ENCODE measurements at regions not wholly inside any gene's neighbourhood (a gene's known extent, or its start where the extent isn't known, plus 50 kb on each side); places are given as distances from the start of the nearest gene placed in this dataset.

DNA sequence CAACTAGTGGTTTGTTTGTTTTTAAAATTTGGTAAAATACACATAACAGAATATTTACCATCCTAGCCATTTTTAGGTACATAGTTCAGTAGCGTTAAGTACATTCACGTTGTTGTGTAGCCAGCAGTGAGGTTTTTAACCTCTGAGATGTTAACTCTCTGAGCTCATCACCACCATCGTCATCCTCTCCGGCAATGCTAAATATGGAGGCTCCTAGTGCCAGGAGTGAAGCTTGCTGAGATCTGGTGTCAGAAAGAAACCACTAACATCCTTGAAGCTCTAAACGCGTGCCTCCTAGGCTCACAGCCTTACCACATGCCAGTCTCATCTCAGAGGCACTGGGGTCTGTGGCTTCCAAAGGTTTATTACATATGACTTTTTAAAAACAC lies 330.2 kb upstream of the B3GAT1 start:
- ChIA-PET RAD21 (ENCODE audit: low non-redundant PET in 1 of 2, low total read pairs in 2 of 2, uncharacterized antibody in 2 of 2, unreplicated experiment in 2 of 2) (no interaction called here), POLR2A (no interaction called here), CTCF (no interaction called here)
- 0 out of 2 replicates have a peak, but pooled peaks cover 10% of the 10 kb centered on the region for H3K27me3 ChIP-seq (ENCODE audit: insufficient read depth, low read length)
- no peak overlapping the region for H3K4me2 ChIP-seq (ENCODE audit: low read length)
- ATAC-seq (no peak), DNase-seq (ENCODE audit: low read depth, low spot score) (no peak)
- no peaks in the 10 kb centered on the region for H3K79me2 ChIP-seq (ENCODE audit: insufficient read depth, low read length)
- no TSS peak for BruUV-seq (replicated peaks)
- TF ChIP-seq JUND (IDR thresholded peaks at IDR 0.05) (no peak), ELF1 (IDR thresholded peaks at IDR 0.05; ENCODE audit: borderline replicate concordance, low read depth) (no peak), CEBPB (IDR thresholded peaks at IDR 0.05; ENCODE audit: low read depth) (no peak), EGR1 (IDR thresholded peaks at IDR 0.05; ENCODE audit: low read depth) (no peak), SP1 (IDR thresholded peaks at IDR 0.05; ENCODE audit: low read depth) (no peak), YY1 (IDR thresholded peaks at IDR 0.05; ENCODE audit: extremely low read depth, insufficient replicate concordance, low read depth, low read length) (no peak)
- no peaks in the 10 kb centered on the region for H3K9me2 ChIP-seq (ENCODE audit: insufficient read depth)
- H3K4me3 ChIP-seq (replicated peaks in 1 of 2; ENCODE audit: low read depth in 1 of 2, low read length in 2 of 2), result no peak overlapping the region
- H3K27ac ChIP-seq (ENCODE audit: low read depth, low read length), result no peak overlapping the region
- H2AFZ ChIP-seq (ENCODE audit: low read depth, low read length, poor library complexity, severe bottlenecking), result no peak overlapping the region
- intact Hi-C loops (cut with micrococcal nuclease), result no loop called here
- H4K20me1 ChIP-seq (ENCODE audit: insufficient read depth), result no peaks in the 10 kb centered on the region
- H3K36me3 ChIP-seq (ENCODE audit: control insufficient read depth in 1 of 2, insufficient read depth in 2 of 2, low read length in 2 of 2), result no peaks in the 10 kb centered on the region
- no peak overlapping the region for H3K9ac ChIP-seq (ENCODE audit: low read length)
- H3K9me3 ChIP-seq (ENCODE audit: control insufficient read depth in 1 of 2, insufficient read depth in 1 of 2, low read depth in 1 of 2, low read length in 2 of 2), result no peaks in the 10 kb centered on the region
- H3K4me1 ChIP-seq (ENCODE audit: control insufficient read depth in 1 of 2, insufficient read depth in 2 of 2, low read length in 2 of 2), result no peaks in the 10 kb centered on the region

DNA sequence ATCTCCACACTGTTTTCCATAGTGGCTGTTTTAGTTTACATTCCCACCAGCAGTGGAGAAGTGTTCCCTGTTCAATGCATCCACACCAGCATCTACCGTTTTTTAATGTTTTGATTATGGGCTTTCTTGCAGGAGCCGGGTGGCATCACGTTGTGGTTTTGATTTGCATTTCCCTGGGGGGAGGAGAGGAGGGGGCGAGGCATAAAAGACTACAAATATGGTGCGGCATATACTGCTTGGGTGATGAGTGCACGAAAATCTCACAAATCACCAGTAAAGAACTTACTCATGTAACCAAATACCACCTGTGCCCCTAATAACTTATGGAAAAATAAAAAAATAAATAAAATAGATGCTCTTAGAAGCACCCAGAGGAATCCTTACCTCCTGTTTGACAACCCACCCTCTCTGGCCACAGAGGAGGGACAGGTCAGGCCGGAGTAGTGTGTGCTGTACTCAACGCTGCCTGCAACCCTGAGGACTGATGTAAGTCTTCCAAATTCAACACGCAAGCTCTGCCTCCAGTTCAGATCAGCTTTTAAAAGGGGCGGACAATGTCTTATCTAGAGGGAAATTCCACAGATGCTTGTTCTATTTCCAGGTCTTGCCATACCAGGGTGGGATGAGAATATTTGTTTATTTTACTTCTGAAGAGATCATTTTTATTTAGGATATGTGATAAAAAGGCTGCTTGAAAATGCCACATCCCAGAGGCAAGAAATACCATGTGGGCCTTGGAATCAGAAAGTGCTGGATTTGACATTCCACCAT lies 329.6 kb upstream of the B3GAT1 start:
- Histone ChIP-seq H3K9me2 (ENCODE audit: insufficient read depth) (no peaks in the 10 kb centered on the region), H2AFZ (ENCODE audit: low read depth, low read length, poor library complexity, severe bottlenecking) (no peak overlapping the region), H3K36me3 (ENCODE audit: control insufficient read depth in 1 of 2, insufficient read depth in 2 of 2, low read length in 2 of 2) (no peaks in the 10 kb centered on the region), H3K27me3 (ENCODE audit: insufficient read depth, low read length) (0 out of 2 replicates have a peak, but pooled peaks cover 10% of the 10 kb centered on the region), H4K20me1 (ENCODE audit: insufficient read depth) (no peaks in the 10 kb centered on the region), H3K9me3 (ENCODE audit: control insufficient read depth in 1 of 2, insufficient read depth in 1 of 2, low read depth in 1 of 2, low read length in 2 of 2) (no peaks in the 10 kb centered on the region), H3K4me3 (replicated peaks in 1 of 2; ENCODE audit: low read depth in 1 of 2, low read length in 2 of 2) (no peak overlapping the region), H3K4me2 (ENCODE audit: low read length) (no peak overlapping the region), H3K4me1 (ENCODE audit: control insufficient read depth in 1 of 2, insufficient read depth in 2 of 2, low read length in 2 of 2) (no peaks in the 10 kb centered on the region), H3K9ac (ENCODE audit: low read length) (no peak overlapping the region), H3K27ac (ENCODE audit: low read depth, low read length) (no peak overlapping the region), H3K79me2 (ENCODE audit: insufficient read depth, low read length) (no peaks in the 10 kb centered on the region)
- DNase-seq (ENCODE audit: low read depth, low spot score) (no peak), ATAC-seq (no peak)
- no TSS peak for BruUV-seq (replicated peaks)
- RAD21 ChIA-PET (ENCODE audit: low non-redundant PET in 1 of 2, low total read pairs in 2 of 2, uncharacterized antibody in 2 of 2, unreplicated experiment in 2 of 2), result no interaction called here
- POLR2A ChIA-PET, result no interaction called here
- CTCF ChIA-PET, result no interaction called here
- intact Hi-C loops (cut with micrococcal nuclease), result no loop called here
- TF ChIP-seq RAD21 (IDR thresholded peaks at IDR 0.05; ENCODE audit: low read depth) (no peak), FOSL1 (IDR thresholded peaks at IDR 0.05; ENCODE audit: low read depth) (no peak), CBX3 (IDR thresholded peaks at IDR 0.05; ENCODE audit: low read depth) (no peak), JUND (IDR thresholded peaks at IDR 0.05) (no peak), CEBPB (IDR thresholded peaks at IDR 0.05; ENCODE audit: low read depth) (no peak), ZNF274 (IDR thresholded peaks at IDR 0.05; ENCODE audit: low read depth, low read length) (no peak), POLR2AphosphoS5 (IDR thresholded peaks at IDR 0.05; ENCODE audit: low read depth, low read length) (no peak), POLR2A (IDR thresholded peaks at IDR 0.05; ENCODE audit: borderline replicate concordance, extremely low read depth, insufficient read depth, insufficient read length) (no peak)
- TF ChIP-seq, protein P1, sequence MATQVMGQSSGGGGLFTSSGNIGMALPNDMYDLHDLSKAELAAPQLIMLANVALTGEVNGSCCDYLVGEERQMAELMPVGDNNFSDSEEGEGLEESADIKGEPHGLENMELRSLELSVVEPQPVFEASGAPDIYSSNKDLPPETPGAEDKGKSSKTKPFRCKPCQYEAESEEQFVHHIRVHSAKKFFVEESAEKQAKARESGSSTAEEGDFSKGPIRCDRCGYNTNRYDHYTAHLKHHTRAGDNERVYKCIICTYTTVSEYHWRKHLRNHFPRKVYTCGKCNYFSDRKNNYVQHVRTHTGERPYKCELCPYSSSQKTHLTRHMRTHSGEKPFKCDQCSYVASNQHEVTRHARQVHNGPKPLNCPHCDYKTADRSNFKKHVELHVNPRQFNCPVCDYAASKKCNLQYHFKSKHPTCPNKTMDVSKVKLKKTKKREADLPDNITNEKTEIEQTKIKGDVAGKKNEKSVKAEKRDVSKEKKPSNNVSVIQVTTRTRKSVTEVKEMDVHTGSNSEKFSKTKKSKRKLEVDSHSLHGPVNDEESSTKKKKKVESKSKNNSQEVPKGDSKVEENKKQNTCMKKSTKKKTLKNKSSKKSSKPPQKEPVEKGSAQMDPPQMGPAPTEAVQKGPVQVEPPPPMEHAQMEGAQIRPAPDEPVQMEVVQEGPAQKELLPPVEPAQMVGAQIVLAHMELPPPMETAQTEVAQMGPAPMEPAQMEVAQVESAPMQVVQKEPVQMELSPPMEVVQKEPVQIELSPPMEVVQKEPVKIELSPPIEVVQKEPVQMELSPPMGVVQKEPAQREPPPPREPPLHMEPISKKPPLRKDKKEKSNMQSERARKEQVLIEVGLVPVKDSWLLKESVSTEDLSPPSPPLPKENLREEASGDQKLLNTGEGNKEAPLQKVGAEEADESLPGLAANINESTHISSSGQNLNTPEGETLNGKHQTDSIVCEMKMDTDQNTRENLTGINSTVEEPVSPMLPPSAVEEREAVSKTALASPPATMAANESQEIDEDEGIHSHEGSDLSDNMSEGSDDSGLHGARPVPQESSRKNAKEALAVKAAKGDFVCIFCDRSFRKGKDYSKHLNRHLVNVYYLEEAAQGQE (IDR thresholded peaks at IDR 0.05; ENCODE audit: low read depth), result no peak
- TF ChIP-seq, protein P2, sequence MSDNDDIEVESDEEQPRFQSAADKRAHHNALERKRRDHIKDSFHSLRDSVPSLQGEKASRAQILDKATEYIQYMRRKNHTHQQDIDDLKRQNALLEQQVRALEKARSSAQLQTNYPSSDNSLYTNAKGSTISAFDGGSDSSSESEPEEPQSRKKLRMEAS (IDR thresholded peaks at IDR 0.05), result no peak
- TF ChIP-seq, protein P3, sequence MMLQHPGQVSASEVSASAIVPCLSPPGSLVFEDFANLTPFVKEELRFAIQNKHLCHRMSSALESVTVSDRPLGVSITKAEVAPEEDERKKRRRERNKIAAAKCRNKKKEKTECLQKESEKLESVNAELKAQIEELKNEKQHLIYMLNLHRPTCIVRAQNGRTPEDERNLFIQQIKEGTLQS (IDR thresholded peaks at IDR 0.05), result no peak
- TF ChIP-seq, protein P4, sequence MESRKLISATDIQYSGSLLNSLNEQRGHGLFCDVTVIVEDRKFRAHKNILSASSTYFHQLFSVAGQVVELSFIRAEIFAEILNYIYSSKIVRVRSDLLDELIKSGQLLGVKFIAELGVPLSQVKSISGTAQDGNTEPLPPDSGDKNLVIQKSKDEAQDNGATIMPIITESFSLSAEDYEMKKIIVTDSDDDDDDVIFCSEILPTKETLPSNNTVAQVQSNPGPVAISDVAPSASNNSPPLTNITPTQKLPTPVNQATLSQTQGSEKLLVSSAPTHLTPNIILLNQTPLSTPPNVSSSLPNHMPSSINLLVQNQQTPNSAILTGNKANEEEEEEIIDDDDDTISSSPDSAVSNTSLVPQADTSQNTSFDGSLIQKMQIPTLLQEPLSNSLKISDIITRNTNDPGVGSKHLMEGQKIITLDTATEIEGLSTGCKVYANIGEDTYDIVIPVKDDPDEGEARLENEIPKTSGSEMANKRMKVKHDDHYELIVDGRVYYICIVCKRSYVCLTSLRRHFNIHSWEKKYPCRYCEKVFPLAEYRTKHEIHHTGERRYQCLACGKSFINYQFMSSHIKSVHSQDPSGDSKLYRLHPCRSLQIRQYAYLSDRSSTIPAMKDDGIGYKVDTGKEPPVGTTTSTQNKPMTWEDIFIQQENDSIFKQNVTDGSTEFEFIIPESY (IDR thresholded peaks at IDR 0.05; ENCODE audit: extremely low read depth, insufficient replicate concordance, low read length), result no peak

Data from HCT116 (cell line).